ENCODE measurements at regions not wholly inside any gene's neighbourhood (a gene's known extent, or its start where the extent isn't known, plus 50 kb on each side); places are given as distances from the start of the nearest gene placed in this dataset.

DNA sequence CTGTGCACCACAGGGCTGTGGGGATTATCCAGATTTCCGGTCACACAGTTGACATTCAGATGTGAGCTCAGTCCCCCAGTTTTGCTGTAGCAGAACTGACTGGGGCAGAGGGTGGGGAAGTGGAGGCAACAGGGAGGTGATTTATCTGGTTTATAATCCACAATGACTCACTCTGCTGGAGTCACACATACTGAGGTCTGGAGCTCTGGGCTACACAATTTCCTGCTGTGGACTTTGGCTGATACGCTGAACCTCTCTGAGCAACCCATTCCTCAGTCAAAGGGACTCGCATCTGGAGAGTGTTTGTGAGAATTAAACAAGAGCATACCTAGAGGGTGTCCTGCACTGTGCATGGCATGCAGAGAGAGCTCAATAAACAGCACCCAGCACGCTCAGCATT, 64.8 kb upstream of the PLPP4 start:
- TF ChIP-seq, protein P1, sequence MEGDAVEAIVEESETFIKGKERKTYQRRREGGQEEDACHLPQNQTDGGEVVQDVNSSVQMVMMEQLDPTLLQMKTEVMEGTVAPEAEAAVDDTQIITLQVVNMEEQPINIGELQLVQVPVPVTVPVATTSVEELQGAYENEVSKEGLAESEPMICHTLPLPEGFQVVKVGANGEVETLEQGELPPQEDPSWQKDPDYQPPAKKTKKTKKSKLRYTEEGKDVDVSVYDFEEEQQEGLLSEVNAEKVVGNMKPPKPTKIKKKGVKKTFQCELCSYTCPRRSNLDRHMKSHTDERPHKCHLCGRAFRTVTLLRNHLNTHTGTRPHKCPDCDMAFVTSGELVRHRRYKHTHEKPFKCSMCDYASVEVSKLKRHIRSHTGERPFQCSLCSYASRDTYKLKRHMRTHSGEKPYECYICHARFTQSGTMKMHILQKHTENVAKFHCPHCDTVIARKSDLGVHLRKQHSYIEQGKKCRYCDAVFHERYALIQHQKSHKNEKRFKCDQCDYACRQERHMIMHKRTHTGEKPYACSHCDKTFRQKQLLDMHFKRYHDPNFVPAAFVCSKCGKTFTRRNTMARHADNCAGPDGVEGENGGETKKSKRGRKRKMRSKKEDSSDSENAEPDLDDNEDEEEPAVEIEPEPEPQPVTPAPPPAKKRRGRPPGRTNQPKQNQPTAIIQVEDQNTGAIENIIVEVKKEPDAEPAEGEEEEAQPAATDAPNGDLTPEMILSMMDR (IDR thresholded peaks at IDR 0.05; ENCODE audit: low read length), result no peak
- no peak for TF ChIP-seq EZH2phosphoT487 (IDR thresholded peaks at IDR 0.05; ENCODE audit: low read length)
- TF ChIP-seq EZH2 (optimal IDR thresholded peaks at IDR 0.05; ENCODE audit: low read depth, low read length), result no peak
- no peaks in the 10 kb centered on the region for H3K79me2 ChIP-seq (ENCODE audit: low read length)
- DNase-seq, result no peak

DNA sequence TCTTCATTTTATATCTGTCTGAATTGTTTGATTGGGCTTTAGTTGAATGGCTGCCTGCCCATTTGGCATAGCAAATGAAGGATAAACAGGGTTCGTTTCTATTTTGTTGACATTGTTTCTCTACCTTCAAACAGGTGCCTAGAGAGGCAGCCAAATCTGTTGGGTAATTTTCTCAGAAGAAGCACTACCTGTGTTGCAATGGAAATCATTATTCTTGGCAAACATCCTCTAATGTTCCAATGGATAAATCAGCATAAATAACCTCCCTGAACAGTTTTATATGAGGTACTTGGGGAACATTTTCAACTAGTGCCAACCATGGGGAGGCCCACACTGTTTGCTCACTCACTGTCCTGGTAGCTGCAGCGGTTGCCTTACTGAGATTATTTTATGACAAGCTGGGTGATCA, 64.4 kb upstream of the PLPP4 start:
- DNase-seq, result no peak
- H3F3A ChIP-seq (ENCODE audit: insufficient read depth, low read length), result no peaks in the 10 kb centered on the region
- no peak for TF ChIP-seq EZH2phosphoT487 (IDR thresholded peaks at IDR 0.05; ENCODE audit: low read length)
- TF ChIP-seq, protein P1 (IDR thresholded peaks at IDR 0.05; ENCODE audit: low read length), result no peak
- TF ChIP-seq EZH2 (optimal IDR thresholded peaks at IDR 0.05; ENCODE audit: low read depth, low read length), result no peak
- H2AFZ ChIP-seq (ENCODE audit: low read length), result no peak overlapping the region
- H3K79me2 ChIP-seq (ENCODE audit: low read length), result no peaks in the 10 kb centered on the region
- H3K4me1 ChIP-seq (ENCODE audit: low read length), result no peaks in the 10 kb centered on the region
- H3K36me3 ChIP-seq (replicated peaks; ENCODE audit: insufficient read depth, low read length), result no peaks in the 10 kb centered on the region
- H3K4me3 ChIP-seq (ENCODE audit: low read length), result no peak overlapping the region
- H3K27me3 ChIP-seq (replicated peaks; ENCODE audit: insufficient read depth, low read length), result no peaks in the 10 kb centered on the region
- H3K9me3 ChIP-seq (replicated peaks; ENCODE audit: insufficient read depth, low read length), result no peaks in the 10 kb centered on the region
- no peak overlapping the region for H3K9ac ChIP-seq (ENCODE audit: low read length)
- no peaks in the 10 kb centered on the region for H4K20me1 ChIP-seq (ENCODE audit: insufficient read depth, low read length)
- no peak overlapping the region for H3K27ac ChIP-seq (ENCODE audit: low read length)
- no peak overlapping the region for H3K4me2 ChIP-seq (ENCODE audit: low read depth, low read length)
- H3K9me2 ChIP-seq (replicated peaks; ENCODE audit: insufficient read depth, low read length), result no peaks in the 10 kb centered on the region

More for the DNA sequence above, 64.8 kb upstream of the PLPP4 start:
- Histone ChIP-seq H3K4me2 (ENCODE audit: low read depth, low read length) (no peak overlapping the region), H3F3A (ENCODE audit: insufficient read depth, low read length) (no peaks in the 10 kb centered on the region), H2AFZ (ENCODE audit: low read length) (no peak overlapping the region), H3K9me3 (replicated peaks; ENCODE audit: insufficient read depth, low read length) (no peaks in the 10 kb centered on the region), H3K27me3 (replicated peaks; ENCODE audit: insufficient read depth, low read length) (no peaks in the 10 kb centered on the region), H3K9me2 (replicated peaks; ENCODE audit: insufficient read depth, low read length) (no peaks in the 10 kb centered on the region), H3K36me3 (replicated peaks; ENCODE audit: insufficient read depth, low read length) (no peaks in the 10 kb centered on the region), H3K4me1 (ENCODE audit: low read length) (no peaks in the 10 kb centered on the region), H3K27ac (ENCODE audit: low read length) (no peak overlapping the region), H3K4me3 (ENCODE audit: low read length) (no peak overlapping the region), H4K20me1 (ENCODE audit: insufficient read depth, low read length) (no peaks in the 10 kb centered on the region), H3K9ac (ENCODE audit: low read length) (no peak overlapping the region)

DNA sequence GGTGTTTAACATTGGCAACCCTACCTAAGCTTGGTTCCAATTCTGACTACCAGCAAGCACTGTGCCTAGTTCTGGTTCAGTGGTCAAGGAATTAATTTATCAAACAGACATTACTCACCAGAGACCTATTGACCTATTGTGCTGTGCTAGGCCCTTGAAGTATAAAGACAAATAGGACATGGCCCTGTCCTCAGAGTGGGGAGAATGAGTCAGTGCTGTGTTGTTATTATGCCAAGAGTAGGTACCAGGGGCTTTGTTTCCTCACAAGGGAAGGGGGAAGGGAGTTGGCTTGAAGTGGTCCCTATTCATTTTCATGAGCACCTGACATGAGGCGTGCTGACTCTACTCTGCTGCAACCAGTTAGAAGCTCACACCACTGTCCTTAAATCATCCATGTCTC, 62.6 kb upstream of the PLPP4 start:
- Histone ChIP-seq H3K27ac (ENCODE audit: low read length) (no peak overlapping the region), H3K27me3 (replicated peaks; ENCODE audit: insufficient read depth, low read length) (no peaks in the 10 kb centered on the region), H3F3A (ENCODE audit: insufficient read depth, low read length) (no peaks in the 10 kb centered on the region), H3K9me3 (replicated peaks; ENCODE audit: insufficient read depth, low read length) (no peaks in the 10 kb centered on the region), H3K79me2 (ENCODE audit: low read length) (no peaks in the 10 kb centered on the region), H3K9me2 (replicated peaks; ENCODE audit: insufficient read depth, low read length) (no peaks in the 10 kb centered on the region), H3K4me1 (ENCODE audit: low read length) (no peaks in the 10 kb centered on the region), H2AFZ (ENCODE audit: low read length) (no peak overlapping the region), H3K36me3 (replicated peaks; ENCODE audit: insufficient read depth, low read length) (no peaks in the 10 kb centered on the region), H3K4me2 (ENCODE audit: low read depth, low read length) (no peak overlapping the region), H3K9ac (ENCODE audit: low read length) (no peak overlapping the region), H4K20me1 (ENCODE audit: insufficient read depth, low read length) (no peaks in the 10 kb centered on the region), H3K4me3 (ENCODE audit: low read length) (no peak overlapping the region)
- DNase-seq, result no peak
- no peak for TF ChIP-seq EZH2 (optimal IDR thresholded peaks at IDR 0.05; ENCODE audit: low read depth, low read length)
- TF ChIP-seq EZH2phosphoT487 (IDR thresholded peaks at IDR 0.05; ENCODE audit: low read length), result no peak
- TF ChIP-seq, protein P1 (IDR thresholded peaks at IDR 0.05; ENCODE audit: low read length), result no peak
